MM.1S (cell line): ENCODE measurements at regions not wholly inside any gene's neighbourhood (a gene's known extent, or its start where the extent isn't known, plus 50 kb on each side); places are given as distances from the start of the nearest gene placed in this dataset.

Experiments
- DNase-seq: peaks from one replicate; pipeline ENCODE4 v3.0.0-alpha.2; 2015
- H2AFZ ChIP-seq: fragments of 300-600 bp; sonication (generic); 2 replicates; pipeline ENCODE4 v1.6.0; 2016; ENCODE audit warnings: antibody characterized with exemption, low read length
- H3F3A ChIP-seq: fragments of 300-600 bp; sonication (generic); 2 replicates; pipeline ENCODE4 v1.6.1; 2016; ENCODE audit warnings: mild to moderate bottlenecking, antibody characterized with exemption, low read length, moderate library complexity, mixed read lengths; ENCODE audit not compliant: insufficient read depth
- H3K27ac ChIP-seq: fragments of 300-600 bp; sonication (generic); 2 replicates; pipeline ENCODE4 v1.5.1; 2016; ENCODE audit warnings: mild to moderate bottlenecking, low read length
- H3K27me3 ChIP-seq: fragments of 300-600 bp; sonication (generic); replicated peaks from 2 replicates; pipeline ENCODE4 v1.6.0; 2016; ENCODE audit warnings: low read length; ENCODE audit not compliant: insufficient read depth
- H3K36me3 ChIP-seq: fragments of 300-600 bp; sonication (generic); replicated peaks from 2 replicates; pipeline ENCODE4 v1.6.1; 2016; ENCODE audit warnings: mild to moderate bottlenecking, low read length, mixed read lengths; ENCODE audit not compliant: insufficient read depth
- H3K4me1 ChIP-seq: fragments of 300-600 bp; sonication (generic); 2 replicates; pipeline ENCODE4 v1.6.1; 2016; ENCODE audit warnings: low read length, mixed read lengths
- H3K4me2 ChIP-seq: fragments of 300-600 bp; sonication (generic); 2 replicates; pipeline ENCODE4 v1.6.0; 2016; ENCODE audit warnings: low read depth, low read length
- H3K4me3 ChIP-seq: fragments of 300-600 bp; sonication (generic); 2 replicates; pipeline ENCODE4 v1.5.1; 2016; ENCODE audit warnings: low read length, mixed read lengths
- H3K79me2 ChIP-seq: fragments of 300-600 bp; sonication (generic); 2 replicates; pipeline ENCODE4 v1.6.1; 2016; ENCODE audit warnings: mixed run types, low read length, mixed read lengths
- H3K9ac ChIP-seq: fragments of 300-600 bp; sonication (generic); 2 replicates; pipeline ENCODE4 v1.6.1; 2016; ENCODE audit warnings: low read length, mixed read lengths
- H3K9me2 ChIP-seq: fragments of 300-600 bp; sonication (generic); replicated peaks from 2 replicates; pipeline ENCODE4 v1.6.1; 2016; ENCODE audit warnings: mild to moderate bottlenecking, low read length, mixed read lengths; ENCODE audit not compliant: insufficient read depth
- H3K9me3 ChIP-seq: fragments of 300-600 bp; sonication (generic); replicated peaks from 2 replicates; pipeline ENCODE4 v1.6.1; 2016; ENCODE audit warnings: mild to moderate bottlenecking, low read length, mixed read lengths; ENCODE audit not compliant: insufficient read depth
- H4K20me1 ChIP-seq: fragments of 300-600 bp; sonication (generic); 2 replicates; pipeline ENCODE4 v1.6.1; 2016; ENCODE audit warnings: mild to moderate bottlenecking, low read length, moderate library complexity, mixed read lengths; ENCODE audit not compliant: insufficient read depth
- CTCF ChIP-seq: fragments of 300-600 bp; sonication (generic); IDR thresholded peaks from 2 replicates; pipeline ENCODE4 v1.5.1; 2016; ENCODE audit warnings: antibody characterized with exemption, low read length, mixed read lengths
- EZH2 ChIP-seq: fragments of 300-600 bp; sonication (generic); optimal IDR thresholded peaks from 2 replicates; pipeline ENCODE3; 2017; ENCODE audit warnings: low read depth, mild to moderate bottlenecking, antibody characterized with exemption, low read length, mixed read lengths
- EZH2phosphoT487 ChIP-seq: fragments of 300-600 bp; sonication (generic); IDR thresholded peaks from 2 replicates; pipeline ENCODE4 v1.6.1; 2018; ENCODE audit warnings: antibody characterized with exemption, low read length

GRCh38 chr12:30314506-30315100 is 381.1 kb downstream of the IPO8 start:
- H3K4me1 ChIP-seq = no peaks in the 10 kb centered on the region
- no peak overlapping the region for H3K4me2 ChIP-seq
- H3K9ac ChIP-seq = no peak overlapping the region
- H3F3A ChIP-seq = no peaks in the 10 kb centered on the region
- H3K4me3 ChIP-seq = no peak overlapping the region
- H3K79me2 ChIP-seq = no peaks in the 10 kb centered on the region
- no peaks in the 10 kb centered on the region for H3K9me2 ChIP-seq
- TF ChIP-seq EZH2 (no peak), CTCF (no peak), EZH2phosphoT487 (no peak)
- H3K27me3 ChIP-seq = no peaks in the 10 kb centered on the region
- DNase-seq = no peak
- no peaks in the 10 kb centered on the region for H4K20me1 ChIP-seq
- no peaks in the 10 kb centered on the region for H3K9me3 ChIP-seq
- H2AFZ ChIP-seq = no peak overlapping the region
- no peak overlapping the region for H3K27ac ChIP-seq
- no peaks in the 10 kb centered on the region for H3K36me3 ChIP-seq

- H3K27me3 ChIP-seq = no peaks in the 10 kb centered on the region
- H3K4me3 ChIP-seq = no peak overlapping the region
- H4K20me1 ChIP-seq = no peaks in the 10 kb centered on the region
- H3K9ac ChIP-seq = no peak overlapping the region
- TF ChIP-seq CTCF = no peak
- TF ChIP-seq EZH2phosphoT487 = no peak
- no peak for TF ChIP-seq EZH2
- no peaks in the 10 kb centered on the region for H3K36me3 ChIP-seq
- H3F3A ChIP-seq = no peaks in the 10 kb centered on the region
- no peaks in the 10 kb centered on the region for H3K9me2 ChIP-seq
- no peaks in the 10 kb centered on the region for H3K4me1 ChIP-seq
- no peak overlapping the region for H3K27ac ChIP-seq
- no peak overlapping the region for H3K4me2 ChIP-seq
- DNase-seq = no peak
- no peaks in the 10 kb centered on the region for H3K79me2 ChIP-seq
- H3K9me3 ChIP-seq = no peaks in the 10 kb centered on the region
- no peak overlapping the region for H2AFZ ChIP-seq
Observed at GRCh38 chr12:30308010-30308717, 387.5 kb downstream of the IPO8 start.

GRCh38 chr12:30304528-30304927 is 391.1 kb downstream of the IPO8 start:
- no peaks in the 10 kb centered on the region for H3K36me3 ChIP-seq
- no peaks in the 10 kb centered on the region for H3K4me1 ChIP-seq
- no peak for DNase-seq
- H4K20me1 ChIP-seq = no peaks in the 10 kb centered on the region
- no peaks in the 10 kb centered on the region for H3F3A ChIP-seq
- H2AFZ ChIP-seq = no peak overlapping the region
- no peaks in the 10 kb centered on the region for H3K9me2 ChIP-seq
- no peak overlapping the region for H3K27ac ChIP-seq
- H3K4me3 ChIP-seq = no peak overlapping the region
- TF ChIP-seq EZH2phosphoT487 (no peak), CTCF (no peak)
- H3K4me2 ChIP-seq = no peak overlapping the region
- no peaks in the 10 kb centered on the region for H3K27me3 ChIP-seq
- no peaks in the 10 kb centered on the region for H3K79me2 ChIP-seq
- H3K9me3 ChIP-seq = no peaks in the 10 kb centered on the region
- H3K9ac ChIP-seq = no peak overlapping the region
